WTC11 (cell line): ENCODE measurements at regions not wholly inside any gene's neighbourhood (a gene's known extent, or its start where the extent isn't known, plus 50 kb on each side); places are given as distances from the start of the nearest gene placed in this dataset.

Experiments used
- ATAC-seq: fragments of 200-7000 bp; cut with Tn5 transposase; 2 replicates; pipeline ENCODE4 v1.10.0; 2021; ENCODE audit warnings: mild to moderate bottlenecking, moderate library complexity
- CTCF ChIA-PET: fragments of 300-600 bp; sonication (Branson Sonifier 250); formaldehyde crosslinking; loops from one replicate; lab custom pipeline; 2021; ENCODE audit warnings: antibody characterized with exemption; lab: Charles Lee
- POLR2A ChIA-PET: fragments of 350-600 bp; sonication (Branson Sonifier 250); formaldehyde crosslinking; loops from one replicate; lab custom pipeline; 2021; ENCODE audit warnings: antibody characterized with exemption; lab: Charles Lee
- DNase-seq: peaks from one replicate; pipeline ENCODE4 v3.0.0; 2021; ENCODE audit warnings: low spot score
- H3K27ac Mint-ChIP-seq: 2 replicates; pipeline ENCODE4 v1.8.0; 2021; ENCODE audit warnings: mixed read lengths
- H3K27me3 Mint-ChIP-seq: 2 replicates; pipeline ENCODE4 v1.8.0; 2021; ENCODE audit warnings: low read depth, mild to moderate bottlenecking, moderate library complexity, mixed read lengths
- H3K36me3 Mint-ChIP-seq: 2 replicates; pipeline ENCODE4 v1.8.0; 2021; ENCODE audit warnings: mixed read lengths
- H3K4me1 Mint-ChIP-seq: 2 replicates; pipeline ENCODE4 v1.8.0; 2022; ENCODE audit warnings: mixed read lengths
- H3K4me3 Mint-ChIP-seq: 2 replicates; pipeline ENCODE4 v1.8.0; 2021; ENCODE audit warnings: mild to moderate bottlenecking, moderate library complexity, mixed read lengths
- H3K9me3 Mint-ChIP-seq: 2 replicates; pipeline ENCODE4 v1.8.0; 2021; ENCODE audit warnings: mixed read lengths
- AFF4 ChIP-seq: sonication (generic); formaldehyde crosslinking; IDR thresholded peaks from 2 replicates; pipeline ENCODE4 v1.8.1; 2023; ENCODE audit warnings: mild to moderate bottlenecking, missing genetic modification reagents, borderline replicate concordance
- CREB1 ChIP-seq: sonication (generic); formaldehyde crosslinking; IDR thresholded peaks from 2 replicates; pipeline ENCODE4 v1.8.0; 2023; ENCODE audit warnings: mild to moderate bottlenecking, missing genetic modification reagents
- CTCF ChIP-seq: fragments of 200-600 bp; IDR thresholded peaks from 2 replicates; pipeline ENCODE4 v1.8.0; 2022; ENCODE audit warnings: antibody characterized with exemption
- E2F1 ChIP-seq: sonication (generic); formaldehyde crosslinking; IDR thresholded peaks from 2 replicates; pipeline ENCODE4 v1.8.0; 2022; ENCODE audit warnings: mild to moderate bottlenecking, missing genetic modification reagents
- ERG ChIP-seq: fragments of 250-450 bp; sonication (Bioruptor Pico); IDR thresholded peaks from 2 replicates; pipeline ENCODE4 v1.8.0; 2021; ENCODE audit warnings: mild to moderate bottlenecking
- ETV6 ChIP-seq: sonication (generic); formaldehyde crosslinking; IDR thresholded peaks from 2 replicates; pipeline ENCODE4 v1.8.1; 2022; ENCODE audit warnings: mild to moderate bottlenecking, missing genetic modification reagents
- GRHL2 ChIP-seq: fragments of 250-450 bp; sonication (Bioruptor Pico); IDR thresholded peaks from 2 replicates; pipeline ENCODE4 v1.8.0; 2022; ENCODE audit warnings: mild to moderate bottlenecking, moderate library complexity; ENCODE audit not compliant: insufficient replicate concordance, severe bottlenecking
- GTF2I ChIP-seq: fragments of 250-450 bp; sonication (Bioruptor Pico); conservative IDR thresholded peaks from 2 replicates; pipeline ENCODE4 v1.4.0; 2021; ENCODE audit warnings: mild to moderate bottlenecking
- HMGA2 ChIP-seq: fragments of 250-450 bp; sonication (Bioruptor Pico); IDR thresholded peaks from 2 replicates; pipeline ENCODE4 v1.4.0; 2021; ENCODE audit warnings: mild to moderate bottlenecking, moderate library complexity
- IRF2 ChIP-seq: sonication (generic); formaldehyde crosslinking; IDR thresholded peaks from 2 replicates; pipeline ENCODE4 v1.8.0; 2022; ENCODE audit warnings: low read depth, missing genetic modification reagents, borderline replicate concordance
- MLX ChIP-seq: sonication (generic); formaldehyde crosslinking; IDR thresholded peaks from 2 replicates; pipeline ENCODE4 v1.8.1; 2023; ENCODE audit warnings: mild to moderate bottlenecking, missing genetic modification reagents, moderate library complexity
- MYBL2 ChIP-seq: sonication (generic); formaldehyde crosslinking; IDR thresholded peaks from 2 replicates; pipeline ENCODE4 v1.8.1; 2023; ENCODE audit warnings: mild to moderate bottlenecking, moderate library complexity, missing genetic modification reagents
- NR2C2 ChIP-seq: sonication (generic); formaldehyde crosslinking; IDR thresholded peaks from 2 replicates; pipeline ENCODE4 v1.8.0; 2022; ENCODE audit warnings: mild to moderate bottlenecking, missing genetic modification reagents
- NR3C1 ChIP-seq: sonication (generic); formaldehyde crosslinking; conservative IDR thresholded peaks from 2 replicates; pipeline ENCODE4 v1.8.1; 2023; ENCODE audit warnings: low read depth, mild to moderate bottlenecking, missing genetic modification reagents
- OVOL2 ChIP-seq: fragments of 250-450 bp; sonication (Bioruptor Pico); IDR thresholded peaks from 2 replicates; pipeline ENCODE4 v1.9.0; 2021; ENCODE audit warnings: mild to moderate bottlenecking, borderline replicate concordance
- PRRX2 ChIP-seq: fragments of 250-450 bp; sonication (Bioruptor Pico); IDR thresholded peaks from 2 replicates; pipeline ENCODE4 v1.8.0; 2021; ENCODE audit warnings: mild to moderate bottlenecking
- RORB ChIP-seq: fragments of 250-450 bp; sonication (Bioruptor Pico); IDR thresholded peaks from 2 replicates; pipeline ENCODE4 v1.9.0; 2021; ENCODE audit warnings: mild to moderate bottlenecking
- SMAD3 ChIP-seq: sonication (generic); formaldehyde crosslinking; IDR thresholded peaks from 2 replicates; pipeline ENCODE4 v1.8.0; 2022; ENCODE audit warnings: missing genetic modification reagents, mild to moderate bottlenecking, borderline replicate concordance
- SMAD4 ChIP-seq: sonication (generic); formaldehyde crosslinking; IDR thresholded peaks from 2 replicates; pipeline ENCODE4 v1.8.0; 2022; ENCODE audit warnings: mild to moderate bottlenecking, missing genetic modification reagents
- STAT6 ChIP-seq: sonication (generic); formaldehyde crosslinking; conservative IDR thresholded peaks from 2 replicates; pipeline ENCODE4 v1.8.1; 2023; ENCODE audit warnings: mild to moderate bottlenecking, low read depth, missing genetic modification reagents, moderate library complexity
- TEAD1 ChIP-seq: sonication (generic); formaldehyde crosslinking; IDR thresholded peaks from 2 replicates; pipeline ENCODE4 v1.8.0; 2022; ENCODE audit warnings: mild to moderate bottlenecking, missing genetic modification reagents
- TEAD4 ChIP-seq: sonication (generic); formaldehyde crosslinking; IDR thresholded peaks from 2 replicates; pipeline ENCODE4 v1.8.0; 2022; ENCODE audit warnings: mild to moderate bottlenecking, missing genetic modification reagents
- TP53 ChIP-seq: sonication (generic); formaldehyde crosslinking; IDR thresholded peaks from 2 replicates; pipeline ENCODE4 v1.8.1; 2023; ENCODE audit warnings: mild to moderate bottlenecking, missing genetic modification reagents
- ZNF219 ChIP-seq: sonication (generic); formaldehyde crosslinking; IDR thresholded peaks from 2 replicates; pipeline ENCODE4 v1.8.0; 2023; ENCODE audit warnings: missing genetic modification reagents, mild to moderate bottlenecking, borderline replicate concordance
- ZNF396 ChIP-seq: fragments of 250-450 bp; sonication (Bioruptor Pico); IDR thresholded peaks from 2 replicates; pipeline ENCODE4 v1.8.0; 2021; ENCODE audit warnings: mild to moderate bottlenecking, moderate library complexity, borderline replicate concordance

- TF ChIP-seq AFF4, result no peak
- no peak for TF ChIP-seq ERG
- no peak for TF ChIP-seq HMGA2
- TF ChIP-seq ETV6 (CRISPR knock-in tag), result no peak
- TF ChIP-seq GRHL2 (CRISPR knock-in tag), result no peak
- no peak for TF ChIP-seq SMAD3
- TF ChIP-seq TEAD4, result no peak
- TF ChIP-seq GTF2I (CRISPR knock-in tag), result no peak
- no peak for TF ChIP-seq SMAD4 (CRISPR knock-in tag)
- TF ChIP-seq NR3C1, result no peak
- TF ChIP-seq E2F1, result no peak
These were observed 120.7 kb upstream of the DTNBP1 start (continued) for GRCh38 chr6:15783484-15783883.

- Mint-ChIP-seq H3K9me3 (peaks cover 4% of the 10 kb centered on the region), H3K4me1 (peaks cover 13% of the 10 kb centered on the region), H3K36me3 (no peaks in the 10 kb centered on the region), H3K27me3 (no peaks in the 10 kb centered on the region; the same call in none of the 2 replicates), H3K4me3 (no peak overlapping the region), H3K27ac (no peak overlapping the region)
- ChIA-PET CTCF (no interaction called here), POLR2A (no interaction called here)
- DNase-seq (no peak), ATAC-seq (no peak)
- TF ChIP-seq ZNF219 (CRISPR knock-in tag), result no peak
- no peak for TF ChIP-seq MLX (CRISPR knock-in tag)
- TF ChIP-seq STAT6 (CRISPR knock-in tag), result no peak
- no peak for TF ChIP-seq RORB (CRISPR knock-in tag)
- no peak for TF ChIP-seq NR2C2 (CRISPR knock-in tag)
- no peak for TF ChIP-seq SMAD3
- no peak for TF ChIP-seq MYBL2 (CRISPR knock-in tag)
- no peak for TF ChIP-seq CREB1 (CRISPR knock-in tag)
- no peak for TF ChIP-seq IRF2
- TF ChIP-seq OVOL2 (CRISPR knock-in tag), result no peak
- no peak for TF ChIP-seq TP53 (CRISPR knock-in tag)
- TF ChIP-seq CTCF, result no peak
- no peak for TF ChIP-seq E2F1
- no peak for TF ChIP-seq TEAD1 (CRISPR knock-in tag)
- TF ChIP-seq ZNF396 (CRISPR knock-in tag), result no peak
- TF ChIP-seq PRRX2 (CRISPR knock-in tag), result no peak
These were observed 119.1 kb upstream of the DTNBP1 start for GRCh38 chr6:15781890-15782289.
